NCI-H460 (cell line): ENCODE measurements at regions not wholly inside any gene's neighbourhood (a gene's known extent, or its start where the extent isn't known, plus 50 kb on each side); places are given as distances from the start of the nearest gene placed in this dataset.
A peak's percentile ranks its signal among the peaks of the same experiment; 100 is the strongest.

Source experiments
- DNase-seq: peaks from one replicate; pipeline ENCODE4 v3.0.0-alpha.2; 2016; ENCODE audit warnings: low read depth; ENCODE audit errors: extremely low read depth

- DNase-seq, result no peak
Measured at GRCh38 chr5:126341906-126342630, 81.1 kb upstream of the GRAMD2B start.

- no peak for DNase-seq
Measured at GRCh38 chr5:126348855-126349635, 74.2 kb upstream of the GRAMD2B start.

- no peak for DNase-seq
Measured at GRCh38 chr5:126351153-126351552, 72.1 kb upstream of the GRAMD2B start.

GRCh38 chr5:126354012-126354857 is 69.0 kb upstream of the GRAMD2B start:
- DNase-seq, result peak; percentile 35

- DNase-seq, result no peak
Measured at GRCh38 chr5:126354858-126355731, 68.1 kb upstream of the GRAMD2B start.

GRCh38 chr5:126355940-126356339 is 67.3 kb upstream of the GRAMD2B start:
- DNase-seq, result no peak

- no peak for DNase-seq
Measured at GRCh38 chr5:126357585-126358342, 65.4 kb upstream of the GRAMD2B start.

- no peak for DNase-seq
Measured at GRCh38 chr5:126358525-126358924, 64.7 kb upstream of the GRAMD2B start.

GRCh38 chr5:126359884-126360283 is 63.3 kb upstream of the GRAMD2B start:
- no peak for DNase-seq

GRCh38 chr5:126360467-126360866 is 62.7 kb upstream of the GRAMD2B start:
- DNase-seq, result no peak

GRCh38 chr5:126363658-126364057 is 59.6 kb upstream of the GRAMD2B start:
- DNase-seq, result no peak

- DNase-seq, result no peak
Measured at GRCh38 chr5:126364206-126364902, 58.9 kb upstream of the GRAMD2B start.

- DNase-seq, result no peak
Measured at GRCh38 chr5:126365446-126366198, 57.6 kb upstream of the GRAMD2B start.

GRCh38 chr5:126366199-126366560 is 57.0 kb upstream of the GRAMD2B start:
- DNase-seq, result no peak

GRCh38 chr5:126368239-126368812 is 54.9 kb upstream of the GRAMD2B start:
- DNase-seq, result no peak

- DNase-seq, result no peak
Measured at GRCh38 chr5:126369083-126369482, 54.1 kb upstream of the GRAMD2B start.

GRCh38 chr5:126369995-126370731 is 53.0 kb upstream of the GRAMD2B start:
- no peak for DNase-seq
